ENCODE measurements at regions not wholly inside any gene's neighbourhood (a gene's known extent, or its start where the extent isn't known, plus 50 kb on each side); places are given as distances from the start of the nearest gene placed in this dataset.

GRCh38 chr9:115492869-115493268 is 374.9 kb upstream of the TNC start:
- Histone ChIP-seq H3K79me2 (ENCODE audit: insufficient read depth, low read length) (no peaks in the 10 kb centered on the region), H3K27me3 (ENCODE audit: control insufficient read depth in 1 of 2, insufficient read depth in 2 of 2, low read length in 2 of 2) (peaks cover 0 to 32% of the 10 kb centered on the region in 2 experiments; a peak in 1 of 5 replicates), H2AFZ (ENCODE audit: low read length) (no peak overlapping the region), H3K4me3 (replicated peaks in 1 of 3; ENCODE audit: insufficient read depth in 1 of 3, low read depth in 2 of 3, low read length in 3 of 3) (no peak overlapping the region), H3K27ac (ENCODE audit: extremely low read length, insufficient read depth, low read length) (no peak overlapping the region), H3K9me3 (ENCODE audit: low read length) (no peaks in the 10 kb centered on the region), H3K4me1 (ENCODE audit: insufficient read depth, low read length) (peaks cover 14% of the 10 kb centered on the region), H3K4me2 (ENCODE audit: low read depth, low read length) (no peak overlapping the region), H3K36me3 (replicated peaks in 1 of 2; ENCODE audit: control insufficient read depth in 1 of 2, insufficient read depth in 2 of 2, low read length in 2 of 2) (no peaks in the 10 kb centered on the region), H3K9ac (ENCODE audit: insufficient read depth, low read depth, low read length) (no peak overlapping the region), H4K20me1 (ENCODE audit: insufficient read depth, low read length) (no peaks in the 10 kb centered on the region)
- no TSS peak for BruUV-seq (replicated peaks)
- in situ Hi-C loops (cut with HindIII; ENCODE audit: extremely low pct_ligation_motif_present, low pct_unique_long_range_greater_than_20kb) (no loop called here), intact Hi-C loops (cut with micrococcal nuclease; ENCODE audit: unreplicated experiment) (no loop called here)
- no peak for ATAC-seq
- FAIRE-seq: no peak
- POLR2A ChIA-PET: no interaction called here
- no peak for DNase-seq (ENCODE audit: low spot score)
- TF ChIP-seq MXD4 (CRISPR knock-in tag; IDR thresholded peaks at IDR 0.05): no peak
- no peak for TF ChIP-seq FUBP1 (CRISPR knock-in tag; IDR thresholded peaks at IDR 0.05; ENCODE audit: borderline replicate concordance)
- no peak for TF ChIP-seq ARNT (IDR thresholded peaks at IDR 0.05)
- TF ChIP-seq HDAC1 (CRISPR knock-in tag; IDR thresholded peaks at IDR 0.05): no peak
- no peak for TF ChIP-seq ZNF784 (CRISPR knock-in tag; IDR thresholded peaks at IDR 0.05; ENCODE audit: borderline replicate concordance)
- no peak for TF ChIP-seq SOX5 (CRISPR knock-in tag; IDR thresholded peaks at IDR 0.05; ENCODE audit: borderline replicate concordance)
- TF ChIP-seq ZNF160 (CRISPR knock-in tag; IDR thresholded peaks at IDR 0.05): no peak
- TF ChIP-seq GPN1 (CRISPR knock-in tag; IDR thresholded peaks at IDR 0.05; ENCODE audit: borderline replicate concordance): no peak
- TF ChIP-seq ZNF329 (CRISPR knock-in tag; IDR thresholded peaks at IDR 0.05; ENCODE audit: low read depth): no peak
- CTCF ChIA-PET (ENCODE audit: low intra/inter-chr PET ratio, low total read pairs): no interaction called here
